ENCODE measurements at regions not wholly inside any gene's neighbourhood (a gene's known extent, or its start where the extent isn't known, plus 50 kb on each side); places are given as distances from the start of the nearest gene placed in this dataset.
A peak's percentile ranks its signal among the peaks of the same experiment; 100 is the strongest.

DNA sequence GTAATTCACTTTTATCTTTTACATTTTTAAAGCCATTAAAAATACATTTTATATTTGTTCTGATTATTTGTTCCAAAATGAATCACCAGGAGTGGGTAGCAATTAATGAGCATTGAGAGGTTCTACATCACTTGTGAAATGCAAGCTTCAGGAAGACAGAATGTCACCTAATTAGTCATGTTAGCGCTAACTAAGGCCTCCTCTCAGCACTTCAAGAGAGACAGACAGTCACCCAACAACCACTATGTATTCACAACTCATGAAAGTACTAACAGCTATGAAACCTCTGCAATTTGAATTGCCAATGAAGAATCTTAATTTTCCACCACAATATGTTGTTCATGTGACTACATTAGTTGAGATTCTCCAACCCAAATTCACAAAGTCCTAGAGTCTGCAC lies 611.0 kb downstream of the KCNJ3 start:
- no peak for DNase-seq (ENCODE audit: low spot score)

DNA sequence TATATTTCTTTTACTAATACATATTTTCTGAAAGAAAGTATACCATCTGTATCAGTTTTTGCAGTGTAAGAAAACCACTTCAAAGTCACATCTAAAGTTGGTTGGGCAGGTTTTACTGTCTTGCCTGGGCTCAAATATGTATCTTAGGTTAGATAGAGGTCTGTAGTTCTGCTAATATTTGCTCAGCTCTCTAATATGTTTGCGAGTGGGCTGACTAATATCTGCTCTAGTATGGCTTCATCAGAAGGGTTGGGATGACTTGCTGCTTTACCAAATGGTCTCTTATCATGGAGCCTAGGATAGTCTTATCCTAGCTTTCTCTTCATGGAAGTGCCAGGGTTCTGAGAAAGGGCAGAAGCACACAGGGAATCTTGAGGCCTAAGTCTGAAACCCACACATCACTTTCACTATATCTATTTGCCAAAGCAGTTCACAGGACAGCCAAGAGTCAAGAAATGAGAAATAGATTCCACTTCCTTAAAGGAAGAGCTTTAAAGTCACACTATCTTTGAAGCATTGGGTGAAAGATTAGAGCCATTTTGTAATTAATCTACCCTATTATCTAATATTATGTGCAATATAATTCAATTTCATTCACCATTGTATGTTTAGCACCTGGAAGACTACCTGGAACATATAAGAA lies 610.0 kb downstream of the KCNJ3 start:
- no peak for DNase-seq (ENCODE audit: low spot score)

DNA sequence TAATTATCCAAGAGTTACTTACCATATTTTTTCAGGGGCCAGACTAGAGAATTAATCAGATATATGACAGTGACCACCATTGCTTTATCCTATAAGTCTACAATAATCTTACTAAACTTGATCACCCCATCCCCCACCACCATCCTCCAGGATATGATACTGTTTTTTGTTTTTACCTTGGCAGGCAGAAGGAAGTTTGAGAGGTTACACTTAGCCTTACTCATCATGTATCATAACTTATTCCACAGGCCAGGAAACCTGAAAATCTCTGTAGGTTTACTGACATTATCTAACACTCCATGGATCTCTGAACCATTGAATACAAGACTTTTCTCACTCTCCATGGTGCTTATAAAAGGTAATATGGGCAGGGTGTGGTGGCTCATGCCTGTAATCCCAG lies 602.7 kb downstream of the KCNJ3 start:
- DNase-seq (ENCODE audit: low spot score), result no peak

DNA sequence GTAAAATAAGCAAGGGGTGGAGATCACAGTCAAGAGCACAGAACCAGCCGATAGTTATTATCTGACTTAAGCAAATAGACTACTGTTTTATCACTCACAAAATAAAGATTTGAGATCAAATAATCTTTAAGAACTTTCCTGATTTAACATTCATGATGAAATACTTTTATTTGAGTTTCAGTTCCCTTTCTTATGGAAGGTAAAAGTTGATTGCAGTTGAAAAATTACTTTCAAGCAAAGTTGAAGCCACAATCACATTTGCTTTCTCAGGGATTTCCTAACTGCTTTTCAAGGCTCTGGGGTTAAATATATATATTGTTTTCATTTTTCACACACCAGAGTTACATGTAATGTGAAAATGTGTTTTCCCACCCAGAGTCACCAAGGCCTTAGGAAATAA lies 599.5 kb downstream of the KCNJ3 start:
- no peak for DNase-seq (ENCODE audit: low spot score)

DNA sequence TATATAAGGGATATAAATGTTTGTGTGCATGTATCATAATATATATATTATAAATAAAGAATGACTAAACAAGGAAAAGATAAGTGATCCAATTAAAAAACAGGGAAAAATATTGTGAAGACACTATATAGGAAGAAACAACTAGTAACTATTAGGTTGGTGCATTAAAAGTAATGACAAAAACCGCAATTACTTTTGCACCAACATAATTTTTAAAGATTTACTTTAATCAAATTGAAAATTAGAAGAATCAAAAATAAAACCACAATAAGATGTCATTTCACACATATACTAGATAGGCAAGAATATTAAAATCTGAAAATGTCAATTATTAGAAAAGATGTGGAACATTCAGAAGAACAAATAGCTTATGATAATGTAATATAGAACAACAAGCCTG lies 595.9 kb downstream of the KCNJ3 start:
- DNase-seq (ENCODE audit: low spot score), result no peak

DNA sequence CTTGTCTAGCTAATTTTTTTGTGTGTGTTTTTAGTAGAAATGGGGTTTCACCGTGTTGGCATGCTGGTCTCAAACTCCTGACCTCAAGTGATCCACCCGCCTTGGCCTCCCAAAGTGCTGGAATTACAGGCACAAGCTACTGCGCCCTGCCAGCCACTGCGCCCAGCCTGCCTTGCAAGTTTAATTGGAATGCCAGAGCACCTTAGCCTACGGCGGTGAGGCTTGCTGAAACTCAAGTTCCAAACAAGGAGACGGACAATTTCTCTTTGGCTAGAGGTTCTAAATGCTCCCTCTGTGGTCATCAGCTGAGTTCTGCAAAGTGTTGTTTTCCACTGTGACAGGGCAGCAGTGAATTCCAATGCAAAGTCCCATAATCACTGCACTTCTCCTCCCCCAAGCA lies 583.4 kb downstream of the KCNJ3 start:
- DNase-seq (ENCODE audit: low spot score), result no peak

GRCh38 chr2:155273323-155273722 lies 574.8 kb downstream of the KCNJ3 start:
- DNase-seq (ENCODE audit: low spot score), result no peak

GRCh38 chr2:155266583-155266982 lies 568.1 kb downstream of the KCNJ3 start:
- no peak for DNase-seq (ENCODE audit: low spot score)

- DNase-seq (ENCODE audit: low spot score), result no peak
Observed at GRCh38 chr2:155266109-155266508, 567.6 kb downstream of the KCNJ3 start.

DNA sequence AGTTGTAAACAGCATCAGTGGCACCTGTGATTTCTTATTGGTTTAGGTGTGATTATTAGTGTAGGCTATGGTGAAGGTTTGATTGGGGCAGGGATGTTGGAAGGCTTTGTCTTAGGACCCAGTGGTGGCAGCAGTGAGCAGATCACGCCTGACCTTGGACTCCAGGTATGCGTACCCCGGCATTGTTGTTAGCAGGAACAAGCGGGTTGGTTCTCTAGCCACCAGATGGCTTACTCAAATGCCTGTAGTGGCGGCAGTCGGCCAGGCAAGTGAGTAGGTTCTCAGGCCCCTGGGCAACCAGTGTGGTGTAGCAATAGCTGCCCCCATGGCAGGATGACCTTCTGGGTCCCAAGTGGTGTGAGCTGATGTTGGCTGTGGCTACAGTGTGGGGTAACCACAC lies 558.3 kb downstream of the KCNJ3 start:
- no peak for DNase-seq (ENCODE audit: low spot score)

DNA sequence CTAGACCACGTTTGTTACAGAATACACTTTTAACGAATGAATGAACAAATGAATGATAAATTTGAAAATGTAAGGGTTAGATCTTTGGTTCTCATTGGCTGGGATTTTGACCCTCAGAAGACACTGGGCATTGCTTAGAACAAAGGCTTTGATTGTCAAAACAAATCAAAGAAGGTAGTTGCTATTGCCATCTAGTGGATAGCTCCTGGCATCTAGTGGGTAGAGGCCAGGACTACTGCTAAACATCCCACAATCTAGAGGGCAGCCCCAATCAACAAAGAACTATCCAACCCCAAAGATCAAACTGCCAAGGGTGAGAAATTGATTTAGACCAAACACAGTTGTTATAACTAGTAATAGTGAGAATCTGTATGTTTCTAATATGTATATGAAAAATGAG lies 552.3 kb downstream of the KCNJ3 start:
- peak; percentile 26 for DNase-seq (ENCODE audit: low spot score)

DNA sequence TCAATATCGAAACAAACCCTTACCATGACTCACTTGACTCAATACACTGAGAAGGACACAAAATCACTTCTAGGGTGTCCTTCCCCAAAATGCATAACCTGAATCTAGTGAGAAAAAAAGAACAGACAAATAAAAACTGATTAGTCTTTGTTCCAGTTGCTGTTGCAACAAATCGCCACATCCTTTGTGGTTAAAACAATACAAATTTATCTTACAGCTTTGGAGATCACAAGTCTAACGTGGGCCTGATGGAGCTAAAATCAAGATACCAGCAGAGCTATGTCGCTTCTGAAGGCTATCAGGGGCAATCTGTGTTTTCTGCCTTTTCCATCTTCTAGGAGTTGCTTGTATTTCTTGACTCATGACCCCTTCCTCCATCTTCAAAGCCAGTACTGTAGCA lies 541.7 kb downstream of the KCNJ3 start:
- no peak for DNase-seq (ENCODE audit: low spot score)

DNA sequence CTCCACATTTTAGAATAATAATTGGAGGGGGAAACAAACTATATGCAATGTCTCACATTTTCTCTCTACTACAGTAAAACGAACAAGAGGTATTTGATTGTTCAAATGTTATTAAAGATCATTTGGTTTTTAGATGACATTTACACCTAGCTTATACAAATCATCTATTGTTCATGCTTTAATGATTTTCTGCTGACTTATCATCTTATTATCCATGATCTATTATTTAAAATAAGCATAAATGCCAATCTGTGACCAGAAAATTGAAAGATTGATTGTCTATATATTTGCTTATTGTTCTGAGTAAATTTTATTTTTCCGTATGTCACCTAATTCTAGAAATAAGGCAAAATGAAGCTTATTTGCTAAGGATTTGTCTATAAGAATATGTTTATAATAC lies 537.2 kb downstream of the KCNJ3 start:
- DNase-seq (ENCODE audit: low spot score), result no peak

GRCh38 chr2:155223781-155224406 lies 525.4 kb downstream of the KCNJ3 start:
- DNase-seq (ENCODE audit: low spot score), result peak; percentile 25

- DNase-seq (ENCODE audit: low spot score), result no peak
Observed at GRCh38 chr2:155218945-155219344, 520.5 kb downstream of the KCNJ3 start.

- DNase-seq (ENCODE audit: low spot score), result no peak
Observed at GRCh38 chr2:155218292-155218924, 519.9 kb downstream of the KCNJ3 start.

GRCh38 chr2:155215037-155215707 lies 516.7 kb downstream of the KCNJ3 start:
- no peak for DNase-seq (ENCODE audit: low spot score)

GRCh38 chr2:155209696-155210450 lies 511.4 kb downstream of the KCNJ3 start:
- no peak for DNase-seq (ENCODE audit: low spot score)

DNA sequence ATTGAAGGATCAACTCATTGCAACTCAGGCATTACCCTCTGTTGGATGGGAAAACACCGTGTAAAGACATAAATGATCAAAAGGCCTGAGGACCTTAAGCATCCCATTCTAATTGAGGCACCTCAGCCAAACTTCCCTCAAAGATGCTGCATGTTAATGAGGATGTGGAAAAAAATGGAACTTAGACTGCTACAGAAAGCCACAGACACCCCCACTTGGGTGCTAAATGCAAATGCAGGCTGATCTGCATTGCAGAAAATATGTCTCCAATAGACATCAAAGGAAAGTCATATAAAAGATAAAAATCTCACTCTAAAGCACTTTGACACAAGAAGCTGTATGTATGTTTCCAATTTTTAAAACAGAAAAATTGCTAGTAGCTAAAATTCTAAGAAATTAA lies 504.7 kb downstream of the KCNJ3 start:
- no peak for DNase-seq (ENCODE audit: low spot score)

DNA sequence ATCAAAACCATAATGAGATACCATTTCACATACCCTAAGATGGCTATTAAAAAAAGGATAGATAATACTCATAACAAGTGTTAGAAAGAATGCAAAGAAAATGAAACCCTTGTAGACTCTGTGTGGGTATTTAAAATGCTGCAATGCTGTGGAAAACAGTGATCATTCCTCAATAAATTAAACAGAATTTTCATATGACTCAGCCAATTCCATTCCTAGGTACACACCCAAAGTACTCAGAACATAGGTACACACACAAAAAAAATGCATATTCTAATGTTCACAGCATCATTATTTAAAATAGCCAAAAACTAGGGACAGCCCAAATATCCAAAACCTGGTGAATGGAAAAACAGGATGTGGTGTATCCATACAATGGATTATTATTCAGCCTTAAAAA lies 502.3 kb downstream of the KCNJ3 start:
- DNase-seq (ENCODE audit: low spot score), result no peak

GRCh38 chr2:155190342-155190741 lies 491.8 kb downstream of the KCNJ3 start:
- no peak for DNase-seq (ENCODE audit: low spot score)

DNA sequence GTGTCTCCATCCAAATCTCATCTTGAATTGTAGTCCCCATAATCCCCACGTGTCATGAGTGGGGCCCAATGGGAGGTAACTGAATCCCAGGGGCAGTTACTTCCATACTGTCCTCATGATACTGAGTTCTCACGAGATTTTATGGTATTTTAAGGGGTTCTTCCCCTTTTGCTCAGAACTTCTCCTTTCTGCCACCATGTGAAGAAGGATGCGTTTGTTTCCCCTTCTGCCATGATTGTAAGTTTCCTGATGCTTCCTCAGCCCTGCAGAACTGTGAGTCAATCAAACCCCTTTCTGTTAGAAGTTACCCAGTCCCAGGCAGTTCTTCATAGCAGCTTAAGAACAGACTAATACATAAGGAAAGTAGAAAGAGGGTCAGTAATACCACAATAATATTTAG lies 480.4 kb downstream of the KCNJ3 start:
- no peak for DNase-seq (ENCODE audit: low spot score)

All from SK-N-DZ (cell line).